HEK293T (cell line): ENCODE measurements at regions not wholly inside any gene's neighbourhood (a gene's known extent, or its start where the extent isn't known, plus 50 kb on each side); places are given as distances from the start of the nearest gene placed in this dataset.

Experiments used
- CTCF ChIA-PET: fragments of 350-600 bp; formaldehyde crosslinking; extraction: SDS; loops from one replicate; lab custom pipeline; 2021; ENCODE audit warnings: antibody characterized with exemption, inconsistent platforms; lab: Yijun Ruan, JAX
- POLR2A ChIA-PET: fragments of 350-600 bp; formaldehyde crosslinking; extraction: SDS; loops from one replicate; lab custom pipeline; 2020; ENCODE audit warnings: antibody characterized with exemption, inconsistent platforms; lab: Yijun Ruan, JAX
- DNase-seq: peaks from one replicate; pipeline ENCODE4 v3.0.0; 2012; ENCODE audit warnings: mixed read lengths; ENCODE audit errors: extremely low spot score
- ARNT ChIP-seq: fragments of 450-650 bp; IDR thresholded peaks from 2 replicates; pipeline ENCODE4 v1.6.1; 2017; ENCODE audit warnings: mild to moderate bottlenecking
- BHLHE40 ChIP-seq: fragments of 450-650 bp; IDR thresholded peaks from 2 replicates; pipeline ENCODE4 v1.6.1; 2016; ENCODE audit warnings: mild to moderate bottlenecking, moderate library complexity, borderline replicate concordance
- CTBP1 ChIP-seq: fragments of 450-650 bp; IDR thresholded peaks from 2 replicates; pipeline ENCODE4 v1.6.1; 2016; ENCODE audit warnings: borderline replicate concordance
- ELF4 ChIP-seq: fragments of 450-650 bp; IDR thresholded peaks from 2 replicates; pipeline ENCODE4 v1.6.1; 2017; ENCODE audit warnings: antibody characterized with exemption
- FOXA1 ChIP-seq: fragments of 450-650 bp; IDR thresholded peaks from 2 replicates; pipeline ENCODE4 v1.6.1; 2016; ENCODE audit warnings: mild to moderate bottlenecking
- FOXK2 ChIP-seq: fragments of 450-650 bp; IDR thresholded peaks from 2 replicates; pipeline ENCODE4 v1.6.1; 2016; ENCODE audit warnings: mild to moderate bottlenecking
- FOXM1 ChIP-seq: fragments of 450-650 bp; IDR thresholded peaks from 2 replicates; pipeline ENCODE4 v1.6.1; 2017; ENCODE audit warnings: mild to moderate bottlenecking, borderline replicate concordance
- HDGF ChIP-seq: fragments of 450-650 bp; IDR thresholded peaks from 2 replicates; pipeline ENCODE4 v1.6.1; 2017; ENCODE audit warnings: antibody characterized with exemption, borderline replicate concordance
- L3MBTL2 ChIP-seq: fragments of 450-650 bp; conservative IDR thresholded peaks from 2 replicates; pipeline ENCODE4 v1.6.1; 2016; ENCODE audit warnings: mild to moderate bottlenecking
- LEF1 ChIP-seq: fragments of 450-650 bp; IDR thresholded peaks from 2 replicates; pipeline ENCODE4 v1.6.1; 2017; ENCODE audit warnings: mild to moderate bottlenecking, borderline replicate concordance
- NFRKB ChIP-seq: fragments of 450-650 bp; IDR thresholded peaks from 2 replicates; pipeline ENCODE4 v1.6.1; 2016; ENCODE audit warnings: mild to moderate bottlenecking, moderate library complexity
- SP1 ChIP-seq: fragments of 450-650 bp; IDR thresholded peaks from 2 replicates; pipeline ENCODE4 v1.6.1; 2017
- SUZ12 ChIP-seq: fragments of 450-650 bp; IDR thresholded peaks from 2 replicates; pipeline ENCODE4 v1.6.1; 2016; ENCODE audit warnings: mild to moderate bottlenecking
- TARDBP ChIP-seq: fragments of 450-650 bp; IDR thresholded peaks from 2 replicates; pipeline ENCODE4 v1.6.1; 2016
- ZNF384 ChIP-seq: fragments of 450-650 bp; IDR thresholded peaks from 2 replicates; pipeline ENCODE4 v1.6.1; 2016
- TF ChIP-seq, protein P1 (sequence below): fragments of 450-650 bp; IDR thresholded peaks from 2 replicates; pipeline ENCODE4 v1.6.1; 2016

DNA sequence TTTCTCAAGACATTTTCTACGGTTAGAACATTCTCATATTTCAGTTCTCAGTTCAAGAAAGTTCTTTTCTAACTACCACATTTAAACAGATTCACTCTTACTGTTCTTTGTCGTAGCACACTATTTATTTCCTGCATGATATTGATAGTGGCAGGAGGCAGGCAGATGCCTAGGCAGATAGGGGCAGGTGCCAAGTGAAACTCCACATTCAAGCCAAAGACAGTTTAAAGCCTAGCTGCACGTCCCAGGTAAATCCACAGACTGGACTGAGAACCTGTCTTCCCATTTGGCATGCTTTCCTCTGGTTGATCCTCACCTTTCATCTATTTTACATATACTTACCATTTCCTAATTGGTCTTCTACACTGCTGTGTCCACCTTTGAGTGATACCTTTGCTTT, 359.3 kb downstream of the TMX3 start:
- TF ChIP-seq, protein P1, sequence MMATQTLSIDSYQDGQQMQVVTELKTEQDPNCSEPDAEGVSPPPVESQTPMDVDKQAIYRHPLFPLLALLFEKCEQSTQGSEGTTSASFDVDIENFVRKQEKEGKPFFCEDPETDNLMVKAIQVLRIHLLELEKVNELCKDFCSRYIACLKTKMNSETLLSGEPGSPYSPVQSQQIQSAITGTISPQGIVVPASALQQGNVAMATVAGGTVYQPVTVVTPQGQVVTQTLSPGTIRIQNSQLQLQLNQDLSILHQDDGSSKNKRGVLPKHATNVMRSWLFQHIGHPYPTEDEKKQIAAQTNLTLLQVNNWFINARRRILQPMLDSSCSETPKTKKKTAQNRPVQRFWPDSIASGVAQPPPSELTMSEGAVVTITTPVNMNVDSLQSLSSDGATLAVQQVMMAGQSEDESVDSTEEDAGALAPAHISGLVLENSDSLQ = no peak
- TF ChIP-seq HDGF (no peak), ARNT (no peak), SUZ12 (no peak), L3MBTL2 (no peak), CTBP1 (no peak), FOXM1 (no peak), FOXA1 (no peak), LEF1 (no peak), TARDBP (no peak), ELF4 (no peak), SP1 (no peak), BHLHE40 (no peak), FOXK2 (no peak), NFRKB (no peak), ZNF384 (no peak)
- DNase-seq = no peak
- ChIA-PET CTCF (no interaction called here), POLR2A (no interaction called here)

DNA sequence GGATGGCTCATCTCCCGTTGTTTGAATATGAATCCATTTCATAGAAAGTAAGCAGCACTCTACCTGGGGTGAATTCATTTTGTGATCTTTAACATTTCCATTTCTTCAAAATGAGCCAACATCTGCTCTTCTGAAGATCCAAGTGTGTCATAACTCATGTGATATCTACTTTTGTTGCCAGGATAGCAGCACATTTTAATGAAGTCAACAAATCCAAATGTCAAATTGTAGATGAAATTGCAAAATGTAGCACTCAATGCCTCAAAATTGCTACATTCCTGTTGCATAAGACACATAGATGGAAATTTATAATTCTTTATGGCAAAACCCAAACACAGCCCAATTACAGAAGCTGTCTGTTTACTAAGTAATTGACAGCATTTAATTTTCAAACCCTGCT, 360.7 kb downstream of the TMX3 start:
- DNase-seq = no peak
- TF ChIP-seq ARNT = no peak
- no peak for TF ChIP-seq NFRKB
- TF ChIP-seq CTBP1 = no peak
- no peak for TF ChIP-seq SUZ12
- no peak for TF ChIP-seq LEF1
- no peak for TF ChIP-seq HDGF
- no peak for TF ChIP-seq FOXA1
- TF ChIP-seq ELF4 = no peak
- TF ChIP-seq, protein P1 = no peak
- TF ChIP-seq BHLHE40 = no peak
- TF ChIP-seq SP1 = no peak
- TF ChIP-seq FOXM1 = no peak
- CTCF ChIA-PET = no interaction called here
- POLR2A ChIA-PET = no interaction called here

DNA sequence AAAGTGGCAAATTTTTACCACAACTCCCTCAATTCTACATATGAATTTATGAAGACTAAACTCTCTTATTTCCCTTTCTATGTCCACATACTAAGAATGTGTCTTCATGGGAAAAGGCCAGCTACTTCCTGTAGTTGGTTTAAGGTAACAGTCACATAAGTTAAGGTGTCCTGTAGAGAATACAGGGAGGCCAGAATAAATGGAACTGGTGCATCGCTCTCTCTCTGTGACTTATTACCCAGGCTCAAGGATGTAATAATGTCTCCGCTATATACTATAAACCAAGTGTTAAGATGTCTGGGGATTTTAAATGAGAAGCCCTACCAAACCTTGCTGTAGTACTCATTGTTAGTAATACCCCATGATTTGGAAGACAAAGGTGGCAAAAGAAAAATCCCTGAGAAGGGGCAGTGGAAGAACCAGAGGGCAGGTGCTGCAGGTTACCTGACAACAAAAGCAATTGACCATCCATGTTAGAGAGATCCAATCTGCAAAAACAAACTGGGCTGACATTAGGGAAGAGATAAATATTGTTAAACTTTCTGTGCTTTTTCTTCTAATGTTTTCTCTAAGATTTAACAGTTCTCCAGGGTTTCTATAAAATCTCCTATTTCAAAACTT, 372.8 kb downstream of the TMX3 start:
- DNase-seq = no peak
- no peak for TF ChIP-seq L3MBTL2
- no peak for TF ChIP-seq FOXA1
- TF ChIP-seq SP1 = no peak
- no peak for TF ChIP-seq HDGF
- TF ChIP-seq, protein P1 = no peak
- no peak for TF ChIP-seq CTBP1
- no peak for TF ChIP-seq FOXM1
- TF ChIP-seq ELF4 = no peak
- TF ChIP-seq TARDBP = no peak
- TF ChIP-seq LEF1 = no peak
- no peak for TF ChIP-seq ARNT
- no peak for TF ChIP-seq NFRKB
- no peak for TF ChIP-seq FOXK2
- no peak for TF ChIP-seq ZNF384
- no peak for TF ChIP-seq BHLHE40
- no peak for TF ChIP-seq SUZ12
- ChIA-PET POLR2A (no interaction called here), CTCF (no interaction called here)

DNA sequence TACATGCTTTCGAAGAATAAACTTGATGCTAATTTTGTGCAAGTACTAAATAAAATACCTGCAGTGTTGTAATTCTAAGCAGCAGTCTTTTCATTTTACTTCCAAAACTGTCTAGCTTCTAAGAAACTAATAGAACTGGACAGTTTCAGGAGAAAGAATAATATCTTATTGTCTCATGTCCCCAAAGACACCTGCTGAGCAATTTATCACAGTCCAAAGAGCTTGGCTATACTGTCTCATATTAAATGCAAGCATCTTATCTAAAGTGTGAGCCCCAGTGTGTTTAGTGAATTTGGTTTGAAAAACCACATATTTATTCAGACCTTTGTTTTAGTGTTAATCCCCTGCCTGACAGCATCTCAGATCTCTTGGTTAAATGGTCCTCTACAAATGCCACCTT, 374.3 kb downstream of the TMX3 start:
- POLR2A ChIA-PET = no interaction called here

DNA sequence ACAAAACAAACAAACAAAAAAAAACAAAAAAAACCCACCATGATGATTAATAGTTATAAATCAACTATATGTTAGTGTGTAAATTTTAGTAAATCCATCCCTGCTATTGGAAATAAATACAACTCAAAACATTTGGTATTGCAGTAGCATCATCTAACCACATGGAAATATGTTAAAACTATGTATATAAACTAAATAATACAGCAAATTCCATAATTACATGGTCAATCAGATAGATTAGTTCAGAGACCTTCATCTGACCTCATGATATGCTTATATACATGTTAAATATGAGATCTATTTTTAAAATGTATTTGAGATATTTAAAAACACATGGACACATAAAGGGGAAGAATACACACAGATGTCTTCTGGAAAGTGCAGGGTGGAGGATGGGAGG, 384.2 kb downstream of the TMX3 start:
- CTCF ChIA-PET = no interaction called here
- TF ChIP-seq FOXA1 (no peak), ELF4 (no peak), NFRKB (no peak), ZNF384 (no peak), TARDBP (no peak), SP1 (no peak), FOXK2 (no peak), FOXM1 (no peak), BHLHE40 (no peak), L3MBTL2 (no peak), HDGF (no peak), SUZ12 (no peak), CTBP1 (no peak), LEF1 (no peak), ARNT (no peak)
- TF ChIP-seq, protein P1 = no peak
- POLR2A ChIA-PET = no interaction called here
- DNase-seq = no peak

More for the DNA sequence above, 374.3 kb downstream of the TMX3 start:
- TF ChIP-seq SP1 = no peak
- no peak for TF ChIP-seq ARNT
- no peak for TF ChIP-seq TARDBP
- TF ChIP-seq CTBP1 = no peak
- TF ChIP-seq SUZ12 = no peak
- no peak for DNase-seq
- CTCF ChIA-PET = no interaction called here

DNA sequence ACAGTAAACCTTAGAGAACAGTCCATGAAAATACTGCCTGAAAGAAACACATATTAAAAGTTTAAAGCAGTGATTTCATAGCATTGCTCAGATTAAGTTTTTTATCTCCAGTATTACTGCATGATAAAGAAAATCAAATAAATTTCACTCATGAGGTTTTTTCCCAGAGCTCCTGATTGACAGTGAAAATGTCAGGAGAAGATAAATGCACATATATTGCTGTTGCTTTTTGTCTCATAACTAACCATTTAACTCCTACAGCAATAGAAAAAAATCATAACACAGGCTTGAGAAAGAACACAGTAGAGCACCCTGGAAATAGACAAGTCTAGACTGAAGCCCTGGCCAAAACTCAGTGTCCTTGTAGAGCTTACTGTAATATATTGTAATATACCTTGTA, 391.0 kb downstream of the TMX3 start:
- ChIA-PET CTCF (no interaction called here), POLR2A (no interaction called here)

More for the DNA sequence above, 391.0 kb downstream of the TMX3 start:
- TF ChIP-seq CTBP1 = no peak
- TF ChIP-seq LEF1 = no peak
- no peak for TF ChIP-seq FOXK2
- no peak for TF ChIP-seq ARNT
- no peak for TF ChIP-seq FOXM1
- TF ChIP-seq FOXA1 = no peak
- no peak for TF ChIP-seq BHLHE40
- no peak for TF ChIP-seq HDGF
- TF ChIP-seq ELF4 = no peak
- no peak for DNase-seq
